ENCODE measurements at regions not wholly inside any gene's neighbourhood (a gene's known extent, or its start where the extent isn't known, plus 50 kb on each side); places are given as distances from the start of the nearest gene placed in this dataset.

DNA sequence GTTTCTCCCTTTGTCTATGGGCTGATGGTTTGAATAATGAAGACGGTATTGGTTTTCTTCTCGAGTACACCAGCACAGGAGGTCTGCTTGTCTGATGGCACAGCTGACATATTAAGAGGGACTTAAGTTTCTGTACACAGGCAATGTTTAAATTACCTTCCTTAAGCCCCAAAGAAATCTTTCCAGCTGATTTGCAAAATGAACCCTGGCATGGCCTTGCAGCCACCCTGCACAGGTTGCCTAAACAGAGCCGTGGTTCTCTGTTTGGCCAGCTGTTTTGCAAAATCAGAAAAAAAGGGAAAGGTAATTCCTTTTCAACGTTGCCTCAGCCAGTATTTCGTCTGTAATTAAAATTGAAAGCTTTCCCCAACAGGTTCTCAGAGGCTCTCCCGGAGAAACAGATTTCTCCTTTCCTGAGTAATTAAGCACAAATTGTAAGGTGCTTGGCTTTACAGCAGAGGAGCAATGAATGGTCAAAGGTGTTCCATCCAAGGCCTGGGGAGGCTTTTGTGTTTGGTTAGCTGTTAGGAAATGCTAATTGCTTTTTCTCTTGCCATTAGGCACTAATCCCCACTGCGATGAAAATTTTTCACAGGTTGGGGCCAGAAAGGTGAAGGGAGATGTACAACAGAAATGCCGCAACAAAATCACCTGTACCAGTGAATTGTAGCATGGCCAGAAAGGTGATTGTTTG is 138.9 kb downstream of the RASEF start:
- DNase-seq (ENCODE audit: low read depth in 4 of 4, low spot score in 3 of 4), result peak in 1 of 4 donors; percentile 16
